IMR-90 (cell line): ENCODE measurements at regions not wholly inside any gene's neighbourhood (a gene's known extent, or its start where the extent isn't known, plus 50 kb on each side); places are given as distances from the start of the nearest gene placed in this dataset.

Experiments used
- ATAC-seq: fragments of 200-7000 bp; cut with Tn5 transposase; 2 replicates; pipeline ENCODE4 v1.9.1; 2020; ENCODE audit warnings: low read depth, mild to moderate bottlenecking, moderate library complexity
- BruUV-seq: library from RNA; stranded (reverse); fragments of 400-500 nt; replicated peaks from 2 replicates; lab custom pipeline; 2021; lab: Mats Ljungman, UMichigan
- CTCF ChIA-PET: fragments of 300-600 bp; formaldehyde crosslinking; extraction: SDS; loops from one replicate; lab custom pipeline; 2021; ENCODE audit warnings: antibody characterized with exemption; lab: Yijun Ruan, JAX
- POLR2A ChIA-PET: fragments of 300-600 bp; sonication (Branson Sonifier 250); formaldehyde crosslinking; loops from one replicate; lab custom pipeline; 2022; ENCODE audit warnings: antibody characterized with exemption; ENCODE audit not compliant: unreplicated experiment; lab: Charles Lee
- DNase-seq: peaks from one replicate; pipeline ENCODE4 v3.0.0; 2013
- H2AFZ ChIP-seq: replicated peaks from 2 replicates; pipeline ENCODE3; 2013; ENCODE audit warnings: low read length, mild to moderate bottlenecking; ENCODE audit not compliant: poor library complexity
- H2AK5ac ChIP-seq: 2 replicates; pipeline ENCODE4 v1.6.1; 2013; ENCODE audit warnings: low read depth, low read length, inconsistent platforms
- H2AK9ac ChIP-seq: replicated peaks from 2 replicates; pipeline ENCODE3; 2013; ENCODE audit warnings: mild to moderate bottlenecking, low read depth, low read length, moderate library complexity; ENCODE audit not compliant: poor library complexity
- H2BK120ac ChIP-seq: 2 replicates; pipeline ENCODE4 v1.6.1; 2013; ENCODE audit warnings: low read depth, low read length, inconsistent platforms
- H2BK15ac ChIP-seq: 3 replicates; pipeline ENCODE4 v1.6.1; 2013; ENCODE audit warnings: low read depth, low read length, inconsistent platforms
- H2BK20ac ChIP-seq: 2 replicates; pipeline ENCODE4 v1.6.1; 2013; ENCODE audit warnings: low read depth, mild to moderate bottlenecking, inconsistent platforms, low read length, moderate library complexity
- H2BK5ac ChIP-seq: 2 replicates; pipeline ENCODE4 v1.6.1; 2013; ENCODE audit warnings: mild to moderate bottlenecking, low read depth, low read length, inconsistent platforms; ENCODE audit not compliant: poor library complexity, severe bottlenecking
- H3K14ac ChIP-seq: replicated peaks from 2 replicates; pipeline ENCODE4 v1.6.1; 2013; ENCODE audit warnings: low read depth, low read length, inconsistent platforms
- H3K18ac ChIP-seq: 2 replicates; pipeline ENCODE4 v1.6.1; 2013; ENCODE audit warnings: low read depth, low read length, control low read depth
- H3K23ac ChIP-seq: 2 replicates; pipeline ENCODE4 v1.6.1; 2013; ENCODE audit warnings: low read depth, low read length, inconsistent platforms
- H3K27ac ChIP-seq: 2 replicates; pipeline ENCODE4 v1.5.1; 2013; ENCODE audit warnings: mild to moderate bottlenecking, control low read depth, low read length; ENCODE audit not compliant: insufficient read depth
- H3K27me3 ChIP-seq: 2 replicates; pipeline ENCODE4 v1.6.1; 2013; ENCODE audit warnings: low read length; ENCODE audit not compliant: control insufficient read depth, insufficient read depth
- H3K36me3 ChIP-seq: 2 replicates; pipeline ENCODE4 v1.6.1; 2013; ENCODE audit warnings: low read length, mixed read lengths; ENCODE audit not compliant: control insufficient read depth, insufficient read depth
- H3K4ac ChIP-seq: 2 replicates; pipeline ENCODE4 v1.6.1; 2013; ENCODE audit warnings: low read depth, low read length, inconsistent platforms
- H3K4me1 ChIP-seq: 2 replicates; pipeline ENCODE4 v1.6.1; 2013; ENCODE audit warnings: low read length, mixed read lengths; ENCODE audit not compliant: control insufficient read depth, insufficient read depth
- H3K4me2 ChIP-seq: 2 replicates; pipeline ENCODE4 v1.6.1; 2013; ENCODE audit warnings: low read depth, mild to moderate bottlenecking, control low read depth, low read length, moderate library complexity
- H3K4me3 ChIP-seq: 2 replicates; pipeline ENCODE4 v1.5.1; 2013; ENCODE audit warnings: low read depth, mild to moderate bottlenecking, control low read depth, low read length, moderate library complexity; ENCODE audit not compliant: insufficient read depth
- H3K56ac ChIP-seq: 2 replicates; pipeline ENCODE4 v1.6.1; 2013; ENCODE audit warnings: low read length, inconsistent platforms; ENCODE audit not compliant: insufficient read depth; ENCODE audit errors: extremely low read depth
- H3K79me1 ChIP-seq, 2 experiments: 2 replicates each; pipeline ENCODE4 v1.6.1; 2013; ENCODE audit warnings: low read length in 2 of 2, inconsistent platforms in 1 of 2, low read depth in 1 of 2
- H3K9ac ChIP-seq: 2 replicates; pipeline ENCODE4 v1.6.1; 2013; ENCODE audit warnings: low read depth, low read length, control low read depth
- H3K9me1 ChIP-seq: 2 replicates; pipeline ENCODE4 v1.6.1; 2013; ENCODE audit warnings: low read length, inconsistent platforms; ENCODE audit not compliant: insufficient read depth
- H3K9me3 ChIP-seq: 2 replicates; pipeline ENCODE4 v1.6.1; 2013; ENCODE audit warnings: low read length; ENCODE audit not compliant: control insufficient read depth, insufficient read depth
- H4K20me1 ChIP-seq: 2 replicates; pipeline ENCODE4 v1.6.1; 2013; ENCODE audit warnings: low read length, inconsistent platforms; ENCODE audit not compliant: insufficient read depth
- H4K5ac ChIP-seq: 2 replicates; pipeline ENCODE4 v1.6.1; 2013; ENCODE audit warnings: mild to moderate bottlenecking, low read depth, low read length, control low read depth
- H4K8ac ChIP-seq, 2 experiments: 2 replicates each; pipeline ENCODE4 v1.6.1; 2013; ENCODE audit warnings: low read depth in 2 of 2, low read length in 2 of 2, control low read depth in 1 of 2, inconsistent platforms in 1 of 2
- H4K91ac ChIP-seq: 2 replicates; pipeline ENCODE4 v1.6.1; 2013; ENCODE audit warnings: low read depth, low read length, inconsistent platforms; ENCODE audit not compliant: insufficient read depth
- BHLHE40 ChIP-seq: fragments of 150-350 bp; IDR thresholded peaks from 2 replicates; pipeline ENCODE4 v1.6.1; 2016; ENCODE audit warnings: mild to moderate bottlenecking, low read depth, low read length
- FOS ChIP-seq: fragments of 150-350 bp; IDR thresholded peaks from 2 replicates; pipeline ENCODE4 v1.6.1; 2016; ENCODE audit warnings: low read depth, low read length
- RCOR1 ChIP-seq: IDR thresholded peaks from 2 replicates; pipeline ENCODE4 v1.6.1; 2012; ENCODE audit warnings: mild to moderate bottlenecking, low read length, improper control_type of control experiment; ENCODE audit not compliant: insufficient replicate concordance
- RFX5 ChIP-seq: IDR thresholded peaks from 2 replicates; pipeline ENCODE4 v1.8.0; 2012; ENCODE audit warnings: low read depth, mild to moderate bottlenecking, low read length, moderate library complexity
- WGBS, 2 experiments: methylation state at CpG; one replicate each; pipeline versions ENCODE4 v1.1.5 to v1.1.7; 2013; ENCODE audit warnings: missing lambda C conversion rate in 2 of 2; ENCODE audit not compliant: insufficient read length in 1 of 2; ENCODE audit errors: extremely low coverage in 2 of 2; 5-methylcytosine and 5-hydroxymethylcytosine counted together
- dilution Hi-C: fragments of 300-500 bp; cut with HindIII; formaldehyde crosslinking; loops from one replicate; pipeline ENCODE4 v1.14.3; 2018; ENCODE audit warnings: low sequenced_read_pairs; ENCODE audit not compliant: unreplicated experiment
- in situ Hi-C: fragments of 300-500 bp; cut with MboI; formaldehyde crosslinking; loops from 3 replicates; pipeline ENCODE4 v1.14.3; 2019; ENCODE audit warnings: low sequenced_read_pairs, inconsistent platforms, mixed read lengths
- intact Hi-C: fragments of 100-400 bp; cut with micrococcal nuclease; formaldehyde crosslinking; loops from 2 replicates; pipeline ENCODE4 v1.10.0; 2022

DNA sequence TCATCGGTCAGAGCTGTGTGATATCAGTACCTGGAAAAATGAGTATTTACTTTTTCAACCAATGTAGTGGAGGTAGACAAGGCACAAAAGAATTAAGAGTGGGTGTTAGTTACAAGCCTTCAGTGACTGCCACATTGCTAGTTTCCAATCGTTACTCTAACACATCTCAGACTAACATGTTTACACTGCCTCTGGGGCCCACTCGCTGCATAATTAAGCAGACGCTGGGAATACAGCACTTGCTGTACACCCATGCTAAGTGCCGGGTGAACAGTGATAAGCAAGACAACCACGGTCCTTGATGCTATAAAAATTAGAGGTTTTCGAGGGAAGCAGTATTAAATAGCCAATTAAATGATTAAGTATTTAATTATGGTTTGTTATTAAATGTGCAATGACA is 1147.6 kb downstream of the AACS start:
- DNase-seq (no peak), ATAC-seq (no peak)
- no peak for TF ChIP-seq RCOR1
- no peak for TF ChIP-seq FOS
- no peak for TF ChIP-seq BHLHE40
- no peak for TF ChIP-seq RFX5
- Histone ChIP-seq H4K5ac (no peak overlapping the region), H2AK5ac (no peak overlapping the region), H4K91ac (no peak overlapping the region), H3K4me3 (no peak overlapping the region), H3K4ac (no peak overlapping the region), H2AK9ac (no peak overlapping the region), H3K9me3 (peaks cover 19% of the 10 kb centered on the region), H3K9ac (no peak overlapping the region), H3K18ac (no peak overlapping the region), H2BK120ac (no peak overlapping the region), H3K79me1 (no peaks in the 10 kb centered on the region), H3K14ac (no peak overlapping the region), H3K9me1 (no peaks in the 10 kb centered on the region), H2BK5ac (no peak overlapping the region), H4K20me1 (no peaks in the 10 kb centered on the region), H4K8ac (no peak overlapping the region), H3K36me3 (no peaks in the 10 kb centered on the region), H3K27ac (no peak overlapping the region), H2BK15ac (no peak overlapping the region), H3K23ac (no peak overlapping the region), H2AFZ (no peak overlapping the region), H3K27me3 (no peaks in the 10 kb centered on the region), H3K56ac (no peak overlapping the region), H3K4me2 (no peak overlapping the region), H3K4me1 (no peaks in the 10 kb centered on the region), H2BK20ac (no peak overlapping the region)
- BruUV-seq = no TSS peak
- in situ Hi-C loops (no loop called here), intact Hi-C loops (no loop called here), dilution Hi-C loops (no loop called here)
- no CpG with 5 or more reads among the region's 7 CpGs for WGBS, 2 experiments
- ChIA-PET CTCF (no interaction called here), POLR2A (no interaction called here)
